ENCODE measurements at regions not wholly inside any gene's neighbourhood (a gene's known extent, or its start where the extent isn't known, plus 50 kb on each side); places are given as distances from the start of the nearest gene placed in this dataset.

DNA sequence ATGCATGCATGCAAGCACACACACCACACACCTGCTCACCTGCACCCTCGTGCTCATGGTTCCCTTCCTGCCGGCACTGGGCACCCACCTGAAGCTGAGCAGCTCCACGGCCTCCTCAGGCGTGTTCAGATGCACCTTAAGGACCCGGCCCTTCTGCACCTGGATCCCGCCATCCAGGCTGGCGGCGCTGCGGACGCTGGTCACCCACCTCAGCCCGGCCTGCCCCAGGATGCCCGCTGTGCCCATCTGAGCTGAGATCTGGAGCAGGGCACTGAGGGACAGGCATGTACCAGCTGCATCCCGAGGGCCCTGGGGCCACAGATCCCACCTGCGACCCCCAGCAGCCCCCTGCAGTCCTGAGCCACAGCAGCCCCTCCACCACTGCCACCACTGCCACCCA is 110.0 kb downstream of the LITAF start:
- DNase-seq = no peak

DNA sequence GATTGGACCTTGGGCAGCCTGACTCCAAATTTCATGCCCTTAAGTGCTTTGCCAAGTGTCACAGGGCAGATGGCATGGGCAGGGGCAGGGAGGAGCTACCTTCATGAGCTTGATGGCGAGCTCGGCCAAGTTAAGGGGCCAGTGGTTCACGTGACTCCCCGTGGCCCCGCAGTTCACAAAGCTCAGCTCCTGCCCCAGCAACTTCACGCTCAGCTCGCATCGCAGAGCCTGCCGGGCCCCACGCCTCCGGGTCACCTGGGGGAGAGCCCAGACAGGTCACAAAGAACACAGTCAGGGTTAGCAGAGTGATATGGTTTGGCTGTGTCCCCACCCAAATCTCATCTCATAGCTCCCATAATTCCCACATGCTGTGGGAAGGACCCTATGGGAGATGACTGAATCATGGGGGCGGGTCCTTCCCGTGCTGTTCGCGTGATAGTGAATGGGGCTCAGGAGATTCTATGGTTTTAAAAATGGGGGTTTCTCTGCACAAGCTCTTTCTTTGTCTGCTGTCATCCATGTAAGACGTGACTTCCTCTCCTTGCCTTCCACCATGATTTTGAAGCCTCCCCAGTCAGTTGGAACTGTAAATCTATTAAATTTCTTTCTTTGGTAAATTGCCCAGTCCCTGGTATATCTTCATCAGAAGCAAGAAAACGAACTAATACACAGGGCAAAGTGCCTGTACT is 108.1 kb downstream of the LITAF start:
- DNase-seq = no peak

DNA sequence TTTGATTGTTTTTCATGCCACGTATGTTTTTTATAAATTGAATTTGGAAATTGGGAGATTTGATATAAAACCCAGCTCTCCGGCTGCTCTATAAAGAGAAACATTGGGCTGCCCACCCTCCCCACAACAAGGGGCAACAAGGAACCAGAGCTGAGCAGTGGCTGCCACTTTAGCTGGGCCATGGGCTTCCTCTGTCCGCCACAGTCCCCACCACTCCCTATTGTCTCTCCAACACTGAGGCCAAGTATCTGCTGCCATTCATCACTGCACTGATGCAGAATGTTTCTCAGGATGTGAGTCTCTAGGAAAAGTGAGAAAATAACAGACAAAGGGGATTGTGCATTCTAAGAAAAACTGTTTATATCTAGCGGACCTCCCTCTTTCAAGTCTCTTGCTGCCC is 106.8 kb downstream of the LITAF start:
- no peak for DNase-seq

DNA sequence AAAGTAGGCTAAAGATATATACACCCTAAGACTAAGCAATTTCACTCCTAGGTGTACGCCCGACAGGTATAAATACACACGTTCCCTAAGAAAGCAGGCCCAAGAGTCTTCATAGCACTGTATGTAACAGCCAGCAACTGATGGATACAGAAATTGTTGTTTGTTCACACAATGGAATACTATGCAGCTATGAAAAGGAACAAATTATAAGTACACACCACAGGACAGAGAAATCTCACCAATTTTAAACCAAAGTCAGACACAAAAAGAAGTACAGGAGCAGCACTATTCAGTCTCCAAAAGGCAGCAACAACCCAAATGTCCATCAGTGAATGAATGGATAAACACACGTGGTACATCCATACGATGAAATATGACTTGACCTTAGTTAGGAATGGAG is 106.1 kb downstream of the LITAF start:
- no peak for DNase-seq

DNA sequence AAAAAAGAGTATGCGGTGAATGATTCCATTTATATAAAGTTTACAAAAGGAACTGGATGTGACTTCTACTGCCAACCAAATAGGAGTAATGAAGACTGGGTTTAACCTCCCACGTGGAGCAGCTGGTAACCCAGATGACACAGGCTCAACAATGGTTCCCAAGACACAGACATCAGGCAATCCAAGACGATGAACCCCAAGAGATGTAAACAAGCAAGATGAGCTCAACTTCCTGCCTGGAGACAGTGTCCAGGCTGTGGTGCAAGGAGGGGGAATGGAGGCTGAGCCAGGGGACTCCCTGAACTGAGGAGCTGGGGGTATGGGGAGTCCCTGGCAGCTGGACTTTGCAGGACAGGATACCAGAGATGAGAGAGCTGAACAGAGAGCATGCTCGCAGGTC is 104.7 kb downstream of the LITAF start:
- no peak for DNase-seq

DNA sequence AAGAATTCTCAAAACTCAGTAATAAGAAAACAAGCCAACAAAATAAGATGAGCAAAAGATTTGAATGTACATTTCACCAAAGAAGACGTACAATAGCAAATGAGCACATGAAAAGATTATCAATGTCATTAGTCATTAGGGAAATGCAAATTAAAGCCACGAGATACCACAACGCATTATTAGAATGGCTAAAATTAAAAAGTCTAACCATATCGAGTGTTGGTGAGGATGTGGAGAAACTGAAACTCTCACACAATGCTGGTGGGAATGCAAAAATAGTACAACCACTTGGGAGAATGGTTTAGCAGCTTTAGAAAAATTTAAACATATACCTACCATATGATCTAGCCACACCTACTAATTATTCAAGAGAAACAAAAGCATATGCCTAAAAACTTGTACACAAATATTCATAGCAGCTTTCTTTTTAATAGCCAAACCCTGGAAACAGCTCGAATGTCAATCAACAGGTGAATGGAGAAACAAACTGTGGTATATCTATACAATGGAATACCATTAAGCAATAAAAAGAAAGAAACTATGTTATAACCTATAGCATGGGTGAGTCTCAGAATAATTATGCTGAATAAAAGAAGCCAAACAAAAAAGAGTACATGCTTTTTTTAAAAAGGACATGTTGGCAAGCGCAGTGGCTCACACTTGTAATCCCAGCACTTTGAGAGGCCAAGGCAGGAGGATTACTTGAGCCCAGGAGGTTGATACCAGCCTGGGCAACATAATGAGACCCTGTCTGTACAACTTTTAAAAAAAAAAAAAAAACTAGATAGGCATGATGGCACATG is 103.6 kb downstream of the LITAF start:
- DNase-seq = no peak

DNA sequence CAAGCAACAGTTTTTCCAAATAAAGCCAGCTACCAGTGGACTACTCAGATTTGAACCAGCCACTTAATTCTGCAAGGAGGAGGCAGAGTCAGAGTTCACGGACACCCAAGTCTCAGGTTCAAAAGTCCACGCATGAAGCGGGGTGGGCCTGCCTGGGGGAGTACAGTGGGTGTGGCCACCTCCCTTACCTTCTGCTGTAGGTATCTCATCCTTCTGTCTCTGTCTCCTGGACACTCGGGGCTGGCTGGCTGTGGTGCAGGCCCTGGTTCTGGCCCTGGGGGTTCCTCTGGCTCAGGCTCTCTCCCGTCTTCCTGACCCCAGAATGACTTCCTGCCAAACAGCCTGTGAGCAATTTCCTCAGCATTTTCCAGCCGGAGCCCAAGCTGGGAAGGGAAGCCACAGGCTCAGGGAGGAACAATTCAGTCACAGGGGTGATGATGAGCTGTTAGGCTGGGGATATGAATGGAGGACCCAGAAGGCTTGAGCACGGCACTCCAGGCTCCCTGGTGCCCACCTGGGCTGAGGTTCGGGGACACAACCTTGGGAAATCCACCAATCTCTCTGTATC is 101.9 kb downstream of the LITAF start:
- no peak for DNase-seq

DNA sequence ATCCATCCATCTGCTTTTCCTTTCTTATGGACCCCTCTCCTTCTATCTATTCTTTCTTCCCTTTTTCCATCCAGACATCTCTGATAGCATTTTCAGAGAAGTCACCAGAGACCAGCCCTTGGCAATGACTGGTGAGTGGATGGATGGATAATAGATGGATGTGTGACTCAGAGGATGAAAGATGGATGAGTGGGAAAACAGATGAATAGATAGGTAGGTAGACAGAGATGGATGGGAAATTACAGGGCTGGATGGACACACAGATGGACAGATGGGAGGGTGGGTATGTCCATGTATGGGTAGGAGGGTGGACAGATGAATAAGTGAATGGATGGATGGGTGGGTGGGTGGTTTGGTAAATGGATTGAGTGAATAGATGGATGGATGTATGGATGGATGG is 101.0 kb downstream of the LITAF start:
- no peak for DNase-seq

DNA sequence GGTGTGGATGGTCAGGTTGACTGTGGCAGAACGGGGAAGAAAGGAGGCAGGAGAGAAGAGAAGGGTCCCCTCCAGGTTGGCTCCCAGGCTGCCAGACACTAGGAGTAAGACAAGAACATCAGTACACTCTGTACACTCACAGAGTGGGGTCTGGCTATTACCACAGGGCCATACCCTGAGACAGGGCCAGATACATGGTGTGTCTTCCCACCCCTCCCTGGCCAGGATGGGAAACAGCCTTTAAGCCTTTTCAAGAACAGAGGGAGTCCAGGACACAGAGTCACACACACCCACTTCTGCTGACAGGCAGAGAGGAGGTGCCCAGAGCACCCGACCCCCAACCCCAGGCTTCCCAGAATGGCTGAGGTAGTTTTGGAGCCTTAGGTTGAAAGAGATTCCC is 99.4 kb downstream of the LITAF start:
- no peak for DNase-seq

DNA sequence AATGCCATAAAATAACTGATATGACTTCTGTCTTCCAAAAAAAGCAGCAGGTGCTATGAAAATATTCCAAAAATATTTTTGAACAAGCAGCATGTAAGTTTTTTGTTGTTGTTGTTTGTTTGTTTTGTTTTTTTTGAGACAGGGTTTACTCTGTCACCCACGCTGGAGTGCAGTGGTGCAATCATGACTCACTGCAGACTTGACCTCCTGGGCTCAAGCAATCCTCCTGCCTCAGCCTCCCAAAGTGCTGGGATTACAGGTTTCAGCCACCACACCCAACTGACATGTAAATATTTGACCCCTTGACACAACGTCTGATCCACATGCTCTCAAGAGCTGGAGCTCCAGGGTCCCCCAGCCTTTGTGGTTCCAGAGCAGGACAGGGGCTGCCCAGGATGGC is 98.4 kb downstream of the LITAF start:
- DNase-seq = no peak

DNA sequence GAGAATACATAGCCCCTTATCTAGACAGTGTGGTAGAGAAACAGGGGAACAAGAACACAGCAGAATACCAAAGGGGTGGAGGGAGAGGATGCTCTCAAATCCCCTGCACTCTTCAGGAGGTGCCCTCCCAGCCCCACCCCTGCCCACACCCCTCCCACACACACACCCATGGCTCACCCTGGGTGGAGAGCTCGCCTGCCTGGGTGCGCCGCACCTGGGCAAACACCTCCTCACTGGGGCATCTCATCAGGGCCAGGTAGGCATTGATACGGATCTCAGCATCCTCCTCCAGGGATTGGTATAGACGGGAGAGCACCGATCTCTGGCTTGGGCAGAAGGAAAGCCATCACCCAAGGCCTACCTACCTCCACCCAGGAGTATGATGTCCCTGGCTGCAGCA is 95.2 kb downstream of the LITAF start:
- DNase-seq = no peak

DNA sequence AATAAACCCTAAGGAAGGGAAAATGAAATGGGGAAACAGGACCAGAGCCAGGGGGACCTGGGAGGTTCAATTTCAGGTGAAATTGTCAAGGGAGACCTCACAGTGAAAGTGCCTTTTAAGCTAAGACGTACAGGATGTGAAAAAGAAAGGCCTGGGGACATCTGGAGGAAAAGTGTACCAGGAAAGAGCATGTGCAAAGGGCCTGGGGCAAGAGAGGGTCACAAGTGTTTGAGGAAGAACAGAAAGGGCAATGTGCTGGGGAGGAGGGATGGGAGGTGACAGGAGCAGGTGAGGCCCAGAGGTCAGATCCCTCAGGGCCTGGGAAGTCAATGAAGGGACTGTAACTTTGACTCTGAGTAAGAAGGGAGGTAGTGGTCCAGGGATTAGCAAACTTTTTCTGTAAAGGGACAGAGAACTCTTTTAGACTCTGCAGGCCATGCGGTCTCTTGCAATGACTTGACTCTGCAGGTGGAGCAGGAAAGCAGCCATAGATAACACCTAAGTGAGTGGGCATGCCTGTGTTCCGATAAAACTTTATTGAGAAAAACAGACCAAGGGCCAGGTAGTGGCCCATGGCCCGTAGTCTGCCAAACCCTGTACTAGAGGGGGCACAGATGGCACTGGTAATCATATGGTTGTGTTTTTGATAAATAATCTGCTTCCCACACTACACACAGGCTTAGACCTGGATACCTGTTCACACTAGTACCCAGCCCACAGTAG is 93.8 kb downstream of the LITAF start:
- DNase-seq = no peak

DNA sequence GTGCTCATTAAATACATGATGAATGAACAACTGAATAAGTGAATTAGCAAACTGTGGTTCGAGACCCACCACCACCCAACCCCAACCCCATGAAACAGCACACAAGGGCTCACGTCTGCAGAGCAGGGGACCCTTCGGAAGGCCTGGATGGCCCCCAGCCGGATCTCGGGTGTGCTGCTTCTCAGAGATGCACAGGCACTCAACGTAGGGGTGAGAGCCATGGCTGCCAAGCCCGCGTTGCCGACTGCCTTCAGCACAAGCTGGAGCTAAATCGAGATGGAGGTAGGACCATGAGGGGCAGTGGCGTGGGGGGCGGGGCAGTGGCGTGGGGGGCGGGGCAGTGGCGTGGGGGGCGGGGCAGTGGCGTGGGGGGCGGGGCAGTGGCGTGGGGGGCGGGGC is 93.2 kb downstream of the LITAF start:
- no peak for DNase-seq

DNA sequence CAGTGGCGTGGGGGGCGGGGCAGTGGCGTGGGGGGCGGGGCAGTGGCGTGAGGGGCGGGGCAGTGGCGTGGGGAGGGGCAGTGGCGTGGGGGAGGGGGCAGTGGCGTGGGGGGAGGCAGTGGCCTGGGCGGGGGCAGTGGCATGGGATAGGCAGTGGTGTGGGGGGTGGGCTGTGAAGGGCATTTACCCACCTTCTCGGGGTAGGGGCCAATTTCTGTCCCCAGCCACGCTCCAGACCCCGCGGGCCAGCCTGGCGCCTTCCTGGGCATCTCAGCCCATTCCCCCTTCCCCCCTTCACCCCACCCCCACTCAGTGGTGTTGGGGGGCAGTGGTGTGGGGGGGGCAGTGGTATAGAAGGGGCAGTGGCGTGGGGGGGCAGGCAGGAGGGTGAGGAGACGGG is 92.7 kb downstream of the LITAF start:
- DNase-seq = no peak

DNA sequence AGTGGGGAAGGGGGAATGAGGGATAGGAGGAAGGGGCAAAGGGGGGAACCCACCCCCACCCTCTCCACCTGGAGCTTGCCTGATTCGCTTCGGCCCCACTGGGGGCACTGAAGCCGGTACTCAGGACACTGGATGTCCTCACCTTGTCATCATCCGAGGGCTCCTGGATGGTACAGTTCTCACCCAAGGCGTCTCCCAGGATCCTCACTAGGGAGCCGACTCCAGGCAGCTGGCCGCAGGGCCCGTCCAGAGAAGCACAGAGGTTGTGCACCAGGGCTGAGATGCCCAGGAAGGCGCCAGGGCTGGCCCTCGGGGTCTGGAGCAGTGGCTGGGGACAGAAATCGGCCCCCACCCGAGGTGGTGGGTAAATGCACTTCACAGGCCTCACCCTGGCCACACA is 92.3 kb downstream of the LITAF start:
- DNase-seq = no peak

DNA sequence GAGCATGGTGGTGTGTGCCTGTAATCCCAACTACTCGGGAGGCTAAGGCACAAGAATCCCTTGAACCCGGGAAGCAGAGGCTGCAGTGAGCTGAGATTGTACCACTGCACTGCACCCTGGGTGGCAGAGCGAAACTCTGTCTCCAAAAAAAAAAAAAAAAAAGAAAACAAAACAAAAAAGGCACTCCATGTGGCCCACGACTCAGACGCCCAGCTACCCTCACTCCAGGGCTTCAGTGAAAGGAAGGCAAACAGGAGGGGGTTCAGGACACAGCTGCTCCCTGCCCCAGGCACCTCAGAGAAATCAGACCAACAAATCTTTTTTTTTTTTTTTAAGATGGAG is 91.7 kb downstream of the LITAF start:
- DNase-seq = no peak

Data from 8988T (cell line).